Tibial nerve (tissue), 4 donors: ENCODE measurements at regions not wholly inside any gene's neighbourhood (a gene's known extent, or its start where the extent isn't known, plus 50 kb on each side); places are given as distances from the start of the nearest gene placed in this dataset.

Experiments
- DNase-seq, 2 donors: peaks; one replicate each; pipeline ENCODE4 v3.0.0-alpha.2; 2019; ENCODE audit warnings: low spot score in 2 of 2
- H3K27ac ChIP-seq, 4 donors: fragments of 200-600 bp; sonication (generic) in 3 of 4; one replicate each; pipeline ENCODE4 v1.5.1; 2017 to 2019; ENCODE audit warnings: mild to moderate bottlenecking in 1 of 4
- H3K27me3 ChIP-seq, 2 donors: fragments of 200-600 bp; sonication (generic) in 1 of 2; one replicate each; pipeline versions ENCODE4 v1.5.1 to v1.6.0; 2017 to 2019
- H3K36me3 ChIP-seq, 3 donors: fragments of 200-600 bp; sonication (generic); one replicate each; pipeline ENCODE4 v1.5.1; 2018 to 2019
- H3K4me1 ChIP-seq, 4 donors: fragments of 200-600 bp; sonication (generic) in 3 of 4; one replicate each; pipeline ENCODE4 v1.5.1; 2017 to 2019
- H3K4me3 ChIP-seq, 4 donors: fragments of 200-600 bp; sonication (generic) in 3 of 4; one replicate each; pipeline ENCODE4 v1.5.1; 2017 to 2019; ENCODE audit warnings: mild to moderate bottlenecking in 1 of 4, moderate library complexity in 1 of 4
- H3K9me3 ChIP-seq, 4 donors: fragments of 200-600 bp; sonication (generic) in 3 of 4; one replicate each; pipeline ENCODE4 v1.5.1; 2017 to 2019
- CTCF ChIP-seq, 5 experiments: fragments of 200-600 bp in 3 of 5; fragments of 450-650 bp in 2 of 5; sonication (generic) in 3 of 5; IDR thresholded peaks; one replicate each; pipeline ENCODE4 v1.5.1; 2016 to 2019; ENCODE audit warnings: antibody characterized with exemption in 5 of 5, mild to moderate bottlenecking in 3 of 5, moderate library complexity in 2 of 5
- EP300 ChIP-seq, 2 donors: sonication (generic); formaldehyde crosslinking; IDR thresholded peaks; one replicate each; pipeline ENCODE4 v1.6.1; 2017; ENCODE audit warnings: antibody characterized with exemption in 2 of 2, mild to moderate bottlenecking in 1 of 2
- POLR2A ChIP-seq, 2 donors: fragments of 450-650 bp; IDR thresholded peaks; one replicate each; pipeline ENCODE4 v1.6.1; 2017; ENCODE audit warnings: antibody characterized with exemption in 2 of 2, mild to moderate bottlenecking in 2 of 2, moderate library complexity in 2 of 2
- WGBS, 2 donors: methylation state at CpG; one replicate each; pipeline ENCODE4 v1.1.5; 2018; 5-methylcytosine and 5-hydroxymethylcytosine counted together

- no peak for TF ChIP-seq POLR2A (IDR thresholded peaks at IDR 0.05)
- no peak for TF ChIP-seq EP300 (IDR thresholded peaks at IDR 0.05)
- no peak for TF ChIP-seq CTCF (IDR thresholded peaks at IDR 0.05)
- no peak for DNase-seq
- Histone ChIP-seq H3K27ac (no peak overlapping the region), H3K4me3 (no peak overlapping the region), H3K27me3 (no peaks in the 10 kb centered on the region), H3K36me3 (no peaks in the 10 kb centered on the region), H3K4me1 (peaks cover 0 to 19% (median 3%) of the 10 kb centered on the region in 4 donors), H3K9me3 (no peaks in the 10 kb centered on the region)
- 43 to 45% methylated on average over 3 of the region's 3 CpGs for WGBS, 2 donors
These were observed 363.0 kb downstream of the UTRN start for GRCh38 chr6:144647971-144648651.

GRCh38 chr6:144649085-144649484 lies 363.9 kb downstream of the UTRN start:
- Histone ChIP-seq H3K4me3 (no peak overlapping the region), H3K4me1 (peaks cover 0 to 25% (median 6%) of the 10 kb centered on the region in 4 donors), H3K9me3 (no peaks in the 10 kb centered on the region), H3K27me3 (no peaks in the 10 kb centered on the region), H3K36me3 (no peaks in the 10 kb centered on the region), H3K27ac (no peak overlapping the region)
- no peak for TF ChIP-seq CTCF (IDR thresholded peaks at IDR 0.05)
- TF ChIP-seq EP300 (IDR thresholded peaks at IDR 0.05) = no peak
- no peak for TF ChIP-seq POLR2A (IDR thresholded peaks at IDR 0.05)
- no peak for DNase-seq
- WGBS, 2 donors = 81 to 84% methylated on average over 2 of the region's 2 CpGs

GRCh38 chr6:144651234-144651633 lies 366.1 kb downstream of the UTRN start:
- no peaks in the 10 kb centered on the region for H3K36me3 ChIP-seq
- no peak for DNase-seq
- H3K27me3 ChIP-seq = no peaks in the 10 kb centered on the region
- H3K27ac ChIP-seq = no peak overlapping the region
- TF ChIP-seq EP300 (IDR thresholded peaks at IDR 0.05) (no peak), POLR2A (IDR thresholded peaks at IDR 0.05) (no peak), CTCF (IDR thresholded peaks at IDR 0.05) (no peak)
- H3K9me3 ChIP-seq = no peaks in the 10 kb centered on the region
- no peak overlapping the region for H3K4me3 ChIP-seq
- H3K4me1 ChIP-seq = peaks cover 0 to 35% (median 13%) of the 10 kb centered on the region in 4 donors
- WGBS, 2 donors = 83 to 87% methylated on average over 3 of the region's 3 CpGs

DNA sequence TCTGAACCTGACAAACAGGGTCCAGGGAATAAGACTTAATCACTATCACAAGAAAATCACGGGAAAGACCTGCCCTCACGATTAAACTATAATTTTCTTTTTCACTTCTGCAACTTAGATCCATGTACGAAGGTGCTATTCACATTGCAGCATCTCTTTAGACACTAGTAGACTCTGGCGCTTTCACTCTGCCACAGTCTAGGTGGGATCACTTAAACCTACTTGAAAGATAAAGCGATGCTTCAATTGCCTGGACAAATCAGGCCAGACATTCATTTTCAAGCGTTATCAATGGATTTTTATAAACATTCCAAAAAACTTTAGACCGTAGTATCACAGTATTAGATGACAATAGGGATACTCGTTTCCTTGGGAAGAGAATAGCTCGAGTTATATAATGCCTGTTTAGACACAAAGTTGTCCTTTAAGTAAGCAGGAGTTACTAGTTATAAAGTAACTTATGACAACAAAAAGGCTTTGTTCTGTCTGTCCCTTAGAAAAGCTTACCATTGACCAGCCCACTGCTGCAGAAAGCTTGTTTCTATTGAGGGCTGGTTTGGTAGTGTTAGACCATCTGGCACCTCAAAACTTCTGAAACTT lies 367.3 kb downstream of the UTRN start:
- no peak for DNase-seq

More for the DNA sequence above, 367.3 kb downstream of the UTRN start:
- Histone ChIP-seq H3K4me1 (peaks cover 0 to 35% (median 14%) of the 10 kb centered on the region in 4 donors), H3K9me3 (no peaks in the 10 kb centered on the region), H3K36me3 (no peaks in the 10 kb centered on the region), H3K27me3 (no peaks in the 10 kb centered on the region), H3K4me3 (no peak overlapping the region), H3K27ac (no peak overlapping the region)
- TF ChIP-seq CTCF (IDR thresholded peaks at IDR 0.05) (no peak), EP300 (IDR thresholded peaks at IDR 0.05) (no peak), POLR2A (IDR thresholded peaks at IDR 0.05) (no peak)
- WGBS, 2 donors = 74 to 76% methylated on average over 9 of the region's 9 CpGs
